ENCODE measurements at regions not wholly inside any gene's neighbourhood (a gene's known extent, or its start where the extent isn't known, plus 50 kb on each side); places are given as distances from the start of the nearest gene placed in this dataset.

DNA sequence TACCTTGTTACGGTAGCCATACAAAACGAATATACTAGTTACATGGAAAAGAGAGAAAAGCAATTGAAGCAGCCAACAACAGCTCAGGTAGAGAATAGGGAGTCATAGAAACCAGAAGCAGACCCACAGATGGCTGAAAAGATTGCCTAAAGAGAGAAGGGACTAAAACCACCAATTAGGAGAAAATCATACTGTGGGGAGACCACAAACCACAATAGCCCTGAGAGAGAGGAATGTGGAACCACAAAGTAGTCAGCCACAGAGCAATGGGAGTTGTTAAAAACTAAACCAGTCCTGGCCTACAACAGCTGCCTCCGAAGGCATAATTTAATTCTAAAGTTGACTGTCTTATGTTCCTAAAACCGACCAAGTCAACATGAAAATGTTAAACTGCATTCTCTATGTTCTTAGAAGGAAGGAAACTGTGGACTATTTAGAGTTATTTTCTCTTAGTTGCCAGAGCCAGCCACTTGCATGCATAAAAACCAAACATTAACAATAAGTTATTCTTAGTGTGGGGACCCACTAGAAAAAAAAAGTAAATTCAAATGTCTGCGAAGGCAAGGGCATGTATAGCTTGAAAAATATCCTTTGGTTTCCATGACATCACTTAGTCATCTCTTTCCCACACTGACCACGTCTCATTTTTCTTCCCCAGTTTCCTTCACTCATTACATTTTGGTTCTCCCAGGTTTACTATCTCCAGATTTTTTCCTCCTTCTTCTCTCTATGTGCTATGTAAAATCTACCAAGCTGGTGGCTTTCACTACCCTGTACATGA lies 398.1 kb downstream of the NOVA1 start:
- no peak for DNase-seq

DNA sequence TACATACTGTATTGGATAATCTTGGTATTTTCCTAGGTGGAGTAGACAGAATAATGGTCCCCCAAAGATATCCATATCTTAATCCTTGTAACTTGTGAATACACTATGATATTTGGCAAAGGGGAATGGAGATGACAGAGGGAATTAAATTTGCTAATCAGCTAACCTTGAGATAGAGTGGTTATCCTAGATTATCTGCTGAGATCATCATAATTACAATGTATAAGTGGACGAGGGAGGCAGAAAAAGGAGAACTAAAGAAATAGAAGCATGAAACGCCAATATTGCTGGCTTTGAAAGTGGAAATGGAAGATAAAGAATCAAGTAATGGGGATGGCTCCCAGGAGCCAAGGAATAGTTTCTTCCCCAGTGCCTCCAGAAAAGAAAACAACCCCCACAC lies 398.7 kb downstream of the NOVA1 start:
- no peak for DNase-seq

DNA sequence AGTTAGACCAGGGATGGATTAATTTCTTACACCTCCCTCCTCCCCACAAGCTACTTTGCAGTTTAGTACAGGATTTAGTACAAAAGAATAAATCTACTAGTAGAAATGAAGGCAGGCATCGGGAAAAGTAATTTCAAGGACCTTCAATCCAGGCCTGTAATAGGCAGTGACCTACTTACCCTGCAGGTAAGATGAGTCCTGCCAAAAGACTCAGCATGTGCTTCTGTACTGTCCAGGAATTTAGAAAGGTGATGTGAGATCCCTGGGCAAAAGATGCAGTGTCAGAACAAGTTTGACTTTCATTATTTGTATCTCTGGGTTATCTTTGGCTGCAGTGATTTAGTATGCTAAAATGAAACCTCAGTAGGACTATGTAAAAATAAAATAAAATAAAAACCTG lies 403.0 kb downstream of the NOVA1 start:
- DNase-seq = no peak

DNA sequence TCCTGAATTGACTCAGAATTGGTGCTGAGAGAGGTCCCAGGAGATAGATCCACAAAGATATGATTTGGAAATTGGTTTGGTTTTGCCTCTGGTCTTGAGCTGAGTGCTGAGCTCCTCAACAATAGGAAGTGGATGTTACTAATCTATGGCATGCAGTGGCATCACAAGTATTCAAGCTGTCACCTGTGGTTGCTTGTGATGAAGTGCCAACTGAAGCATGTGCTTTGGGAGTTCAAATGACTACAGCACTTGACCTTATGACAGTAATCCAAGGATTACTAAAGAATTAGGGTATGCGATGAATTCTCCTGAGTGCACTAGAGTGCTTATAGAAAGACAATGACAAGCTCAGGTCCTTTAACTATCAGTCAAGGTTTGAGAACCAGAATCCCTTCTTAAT lies 406.2 kb downstream of the NOVA1 start:
- no peak for DNase-seq

DNA sequence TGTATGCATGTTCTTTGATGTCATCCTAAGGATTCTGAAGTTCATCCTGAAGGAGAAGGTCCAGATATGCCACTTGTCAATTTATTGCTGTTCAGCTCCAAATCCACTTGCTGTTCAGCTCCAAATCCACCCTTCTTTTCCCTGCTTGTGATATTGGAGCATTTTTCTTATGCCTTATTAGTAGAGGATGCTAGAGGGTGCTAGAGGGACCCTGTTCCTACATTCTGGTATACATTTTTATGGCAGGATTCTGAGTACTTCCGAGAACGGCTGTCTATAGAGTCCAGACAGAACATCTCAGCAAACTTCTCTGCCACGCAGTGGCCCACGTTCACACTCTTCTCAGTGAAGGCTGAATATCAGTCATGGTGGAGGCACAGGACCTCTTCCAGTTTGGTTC lies 406.7 kb downstream of the NOVA1 start:
- no peak for DNase-seq

DNA sequence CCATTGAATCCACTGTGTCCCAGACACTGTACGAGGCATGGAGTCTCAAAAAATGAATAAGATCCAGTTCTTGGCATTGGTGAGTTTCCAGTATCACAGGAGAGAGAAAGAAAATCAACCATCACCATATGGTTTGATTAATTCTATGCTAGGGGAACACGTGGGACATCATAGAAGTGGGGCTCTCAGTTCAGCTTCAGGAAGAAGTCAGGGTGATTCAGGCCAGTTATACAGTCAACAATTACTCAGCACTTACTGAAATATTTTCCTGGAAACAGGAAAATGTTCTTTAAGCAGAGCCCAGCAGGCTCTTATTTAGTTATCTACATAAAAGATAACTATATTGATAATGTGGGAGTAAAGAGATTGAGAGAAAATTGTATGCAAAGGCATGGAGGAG lies 407.2 kb downstream of the NOVA1 start:
- DNase-seq = no peak

DNA sequence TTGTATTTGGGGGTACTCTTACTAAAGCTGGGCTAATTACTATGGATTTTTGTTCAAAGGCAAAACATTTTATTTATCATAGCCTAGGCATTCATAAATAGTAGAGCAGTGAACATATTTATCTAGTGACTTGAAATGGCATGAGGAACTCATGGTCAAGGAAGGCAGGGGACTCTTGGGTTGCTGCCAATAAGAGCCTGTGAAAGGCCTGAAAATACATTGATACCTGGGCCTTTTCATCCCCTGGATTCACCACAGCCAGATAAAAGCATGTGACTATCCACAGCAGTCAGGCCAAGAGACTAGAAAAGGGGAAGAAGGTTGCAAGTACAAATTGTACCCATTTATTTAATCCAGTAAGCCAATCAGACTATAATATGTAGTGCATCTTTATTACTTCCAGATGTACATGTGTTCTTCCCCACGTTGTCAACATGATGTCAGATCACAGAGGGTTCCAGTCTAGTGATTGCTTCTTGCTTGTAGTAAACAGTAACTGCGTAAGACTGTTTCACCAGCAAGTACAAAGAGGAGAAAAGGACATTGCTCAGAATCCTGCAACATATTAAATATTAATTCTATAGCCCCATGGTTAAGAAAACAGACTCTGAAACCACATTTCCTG lies 409.7 kb downstream of the NOVA1 start:
- no peak for DNase-seq

DNA sequence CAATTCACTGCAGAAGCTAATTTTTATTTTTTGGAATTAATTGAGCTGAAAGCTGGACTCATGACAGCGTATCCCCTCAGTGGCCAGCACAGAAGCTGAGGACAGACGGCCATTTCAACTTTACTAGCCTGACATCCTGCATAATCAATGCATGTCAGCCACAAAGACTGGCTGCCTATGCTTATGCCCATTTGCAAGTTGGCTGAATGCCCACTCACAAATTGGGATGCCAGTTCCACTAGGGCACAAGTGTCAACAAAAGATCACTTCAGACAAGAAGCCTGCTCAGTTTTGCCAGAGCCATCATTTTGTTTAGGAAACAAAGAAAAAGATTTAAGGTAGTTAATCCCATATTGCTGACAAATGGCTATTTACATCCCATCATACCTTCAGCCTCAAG lies 417.6 kb downstream of the NOVA1 start:
- DNase-seq = peak; percentile 66

DNA sequence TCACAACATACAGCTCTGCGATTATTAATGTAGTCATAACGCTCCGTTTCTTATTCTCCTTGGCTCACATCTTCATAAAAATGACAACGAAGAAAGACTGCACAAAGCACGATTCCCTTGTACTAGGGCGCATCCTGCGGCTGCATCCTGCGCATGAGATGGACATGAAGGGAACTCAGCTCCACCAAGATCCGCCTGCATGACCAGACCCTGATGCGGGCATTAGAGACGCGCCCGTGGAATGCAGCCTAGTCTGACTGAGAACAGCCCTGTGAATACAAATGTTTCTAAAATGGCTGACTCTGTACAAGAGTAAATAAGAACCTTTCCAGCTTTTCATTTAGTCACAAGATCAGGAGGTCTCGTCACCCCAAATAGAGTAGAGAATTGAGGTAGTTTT lies 422.2 kb downstream of the NOVA1 start:
- no peak for DNase-seq

DNA sequence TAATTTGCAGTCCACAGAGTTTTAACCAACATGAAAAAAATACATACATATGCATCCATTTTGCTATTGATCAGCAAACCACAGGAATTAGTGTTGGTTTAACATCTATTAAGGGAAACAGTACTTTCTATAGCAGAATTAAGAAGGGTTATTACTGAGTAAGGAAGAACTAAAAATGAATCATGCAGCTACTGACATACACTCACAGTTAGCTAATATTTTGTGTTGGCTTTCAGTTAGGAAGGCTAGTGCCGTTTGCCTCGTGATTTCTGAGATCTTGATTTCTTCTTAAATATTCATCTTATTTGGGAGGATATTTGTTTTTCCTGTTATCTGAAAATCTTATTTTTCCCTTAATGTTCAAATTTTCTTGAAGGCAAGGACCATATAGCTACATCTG lies 423.4 kb downstream of the NOVA1 start:
- no peak for DNase-seq

DNA sequence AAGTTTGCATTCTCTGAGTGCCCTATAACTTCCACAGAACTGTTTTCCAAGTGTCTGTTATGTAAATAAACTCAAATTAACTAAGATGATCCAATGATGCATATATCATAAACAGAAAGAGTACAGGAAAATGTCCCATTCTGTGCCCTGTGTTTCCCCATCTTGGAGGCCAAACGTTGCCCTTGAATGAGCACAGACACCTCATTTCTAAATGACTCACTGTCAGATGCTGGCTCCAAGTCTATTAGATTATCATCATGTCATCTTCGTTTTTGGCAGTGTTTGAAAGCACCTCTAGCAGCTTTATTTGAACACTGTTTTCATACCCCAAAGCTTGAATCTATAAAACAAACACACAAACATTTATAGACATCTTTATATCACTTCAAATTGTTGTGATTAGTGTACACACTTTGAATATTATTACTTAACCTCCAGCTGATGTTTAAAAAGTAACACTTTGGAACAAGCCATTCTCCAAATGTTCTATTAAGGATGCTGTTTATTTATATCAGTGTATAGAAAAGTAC lies 424.2 kb downstream of the NOVA1 start:
- DNase-seq = no peak

DNA sequence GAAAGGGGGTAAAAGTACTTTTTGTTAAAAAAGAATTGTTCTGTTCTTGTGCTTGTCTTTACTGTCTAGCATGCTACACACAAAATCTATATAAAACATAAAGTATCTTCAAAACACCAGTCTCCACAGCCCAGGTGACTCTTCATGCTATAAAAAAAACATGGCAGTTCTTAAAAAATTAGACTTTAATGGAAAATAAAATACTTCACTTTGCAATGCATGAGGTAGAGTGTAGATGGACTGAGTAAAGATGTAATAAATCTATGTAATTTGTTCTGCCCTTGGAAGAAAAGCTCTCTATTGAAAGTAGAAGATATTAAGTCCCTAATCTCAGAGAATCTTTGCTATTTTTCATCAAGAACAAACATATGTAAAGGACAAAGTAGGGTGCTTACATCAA lies 425.4 kb downstream of the NOVA1 start:
- DNase-seq = no peak

DNA sequence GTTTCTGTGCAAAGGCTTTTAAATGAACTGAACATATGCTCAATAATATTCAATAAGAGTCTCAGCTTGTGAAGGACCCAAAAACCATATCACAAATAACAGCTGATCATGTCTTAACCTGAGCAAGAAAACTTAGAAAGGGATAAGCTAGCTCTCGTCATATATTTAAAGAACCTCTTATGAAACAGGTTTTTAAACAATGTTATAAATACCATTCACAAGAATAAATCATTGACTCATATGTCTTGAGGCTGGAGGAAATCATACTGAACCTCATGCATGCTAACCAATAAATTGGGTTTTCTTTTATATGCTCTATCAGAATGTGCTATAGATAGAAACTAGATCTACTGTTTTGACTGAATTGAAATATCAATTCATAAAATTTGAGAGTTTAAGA lies 426.9 kb downstream of the NOVA1 start:
- DNase-seq = no peak

DNA sequence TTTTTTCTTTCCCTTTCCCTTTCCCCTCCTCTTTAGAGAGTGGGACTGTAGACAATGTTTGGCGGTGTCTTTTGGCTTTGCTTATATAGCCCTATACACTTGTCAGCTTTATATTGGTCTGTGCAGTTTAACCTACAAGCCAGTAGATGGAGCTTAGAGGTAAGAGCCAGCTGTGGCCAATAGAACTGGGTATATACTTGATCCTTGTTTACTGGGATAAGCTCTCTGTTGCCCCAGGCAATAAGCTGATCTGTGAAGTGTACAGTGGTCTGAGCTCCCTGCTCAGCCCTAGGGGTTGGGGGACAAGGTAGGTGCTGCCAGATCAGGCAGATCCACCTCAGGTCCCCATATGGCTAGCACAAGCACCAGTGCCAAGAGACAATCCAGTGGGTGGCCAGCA lies 434.1 kb downstream of the NOVA1 start:
- peak; percentile 40 for DNase-seq

DNA sequence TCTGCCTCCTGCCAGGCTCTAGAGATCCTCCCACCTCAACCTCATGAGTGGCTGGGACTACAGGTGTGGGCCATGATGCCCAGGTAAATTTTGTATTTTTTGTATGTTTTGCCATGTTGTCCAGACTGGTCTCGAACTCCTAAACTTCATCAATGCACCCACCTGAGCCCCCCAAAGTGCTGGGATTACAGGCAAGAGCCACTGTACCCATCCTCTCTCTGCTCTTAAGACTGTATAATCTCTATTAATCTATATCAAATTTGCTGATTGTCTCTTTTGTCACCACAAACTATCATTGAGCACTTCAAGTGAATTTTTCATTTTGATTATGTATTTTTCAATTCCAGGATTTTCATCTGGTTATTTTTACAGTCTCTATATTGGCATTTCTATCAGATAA lies 440.3 kb downstream of the NOVA1 start:
- DNase-seq = no peak

DNA sequence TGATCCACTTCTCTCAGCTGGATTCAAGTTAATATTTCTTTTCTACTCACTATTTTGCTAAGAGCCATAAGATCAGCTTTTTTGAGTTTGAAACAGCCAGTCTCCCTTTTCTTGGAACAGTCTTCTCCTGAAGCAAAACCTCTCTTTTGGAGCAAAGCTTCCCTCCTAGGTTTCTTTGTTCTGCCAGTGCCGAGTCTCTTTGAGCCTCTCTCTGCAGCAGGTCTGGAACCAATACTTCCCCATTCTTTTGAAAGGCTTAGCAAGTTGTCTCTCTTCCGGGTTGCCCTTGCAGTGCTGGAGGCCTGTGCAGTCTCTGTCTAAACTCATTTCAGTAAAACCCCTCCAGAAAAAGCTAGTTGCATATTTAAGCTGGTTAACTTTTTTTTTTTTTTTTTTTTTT lies 454.8 kb downstream of the NOVA1 start:
- no peak for DNase-seq

DNA sequence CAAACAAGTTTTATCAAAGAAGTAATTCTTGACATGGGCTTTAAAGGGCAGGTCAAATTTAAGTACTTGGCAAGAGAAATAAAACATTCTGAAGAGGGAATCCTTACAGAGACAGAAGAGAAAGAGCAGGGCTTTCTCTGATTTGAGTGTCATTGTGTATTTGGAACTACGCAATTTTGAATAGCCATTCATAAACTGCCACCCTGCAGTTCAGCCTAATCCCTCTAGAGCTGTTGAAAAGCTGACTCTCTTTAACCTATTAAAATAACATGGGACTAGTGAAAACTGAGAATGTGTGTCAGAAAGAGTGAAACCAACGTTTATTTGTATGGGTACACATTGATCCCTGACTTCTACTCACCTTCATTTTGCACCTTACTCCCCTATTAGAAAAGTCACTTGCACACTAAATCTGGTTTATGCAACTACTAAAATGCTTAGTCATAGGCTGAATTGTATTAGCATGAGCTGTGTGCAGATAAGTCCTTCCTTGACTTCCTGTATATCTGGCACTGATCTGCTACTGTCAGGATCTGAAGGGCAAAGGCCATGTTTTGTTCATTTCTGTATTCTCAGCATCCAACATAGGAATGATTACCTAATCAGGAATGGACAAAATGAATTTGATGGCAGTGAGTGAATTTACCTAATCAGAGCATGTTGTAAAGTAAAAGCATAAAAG lies 458.9 kb downstream of the NOVA1 start:
- DNase-seq = no peak

DNA sequence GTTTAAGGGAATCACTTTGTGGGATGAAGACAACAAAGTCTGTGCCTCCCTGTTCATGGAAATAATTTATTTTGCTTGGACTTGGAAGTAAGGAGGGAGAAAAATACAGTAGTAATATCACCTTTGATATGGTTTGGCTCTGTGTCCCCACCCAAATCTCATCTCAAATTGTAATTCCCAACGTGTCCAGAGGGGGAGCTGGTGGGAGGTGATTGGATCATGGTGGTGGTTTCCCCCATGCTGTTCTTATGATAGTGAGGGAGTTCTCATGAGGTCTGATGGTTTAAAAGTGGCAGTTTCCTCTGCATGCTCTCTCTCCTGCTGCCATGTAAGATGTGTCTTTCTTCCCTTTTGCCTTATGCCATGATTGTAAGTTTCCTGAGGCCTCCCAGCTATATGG lies 460.7 kb downstream of the NOVA1 start:
- DNase-seq = no peak

DNA sequence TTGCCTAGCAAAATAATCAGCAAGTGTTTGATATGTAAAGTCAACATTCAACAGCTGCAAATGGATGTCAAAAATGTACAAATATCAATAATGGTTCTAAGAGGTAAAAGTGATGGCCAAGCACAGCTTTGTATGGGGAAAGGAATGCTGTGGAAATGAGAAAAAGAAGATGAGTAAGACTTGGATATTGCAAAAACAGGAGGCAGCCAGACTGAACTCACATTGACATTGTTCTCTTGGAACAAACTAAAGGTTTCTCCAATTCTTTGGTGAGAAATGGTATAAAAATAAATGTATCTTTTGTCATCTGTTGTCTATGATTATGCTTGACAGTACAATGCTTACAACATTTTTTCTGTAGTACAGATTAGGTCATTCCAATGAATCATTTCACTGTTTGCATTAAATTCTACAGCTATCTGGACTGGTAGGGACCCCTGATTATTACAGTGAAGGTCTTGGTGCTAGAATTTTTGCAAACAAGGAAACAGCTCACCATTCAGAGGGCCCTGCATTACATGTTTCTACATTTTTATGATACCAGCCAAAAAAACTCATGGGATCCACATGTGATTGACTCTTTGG lies 465.7 kb downstream of the NOVA1 start:
- DNase-seq = no peak

DNA sequence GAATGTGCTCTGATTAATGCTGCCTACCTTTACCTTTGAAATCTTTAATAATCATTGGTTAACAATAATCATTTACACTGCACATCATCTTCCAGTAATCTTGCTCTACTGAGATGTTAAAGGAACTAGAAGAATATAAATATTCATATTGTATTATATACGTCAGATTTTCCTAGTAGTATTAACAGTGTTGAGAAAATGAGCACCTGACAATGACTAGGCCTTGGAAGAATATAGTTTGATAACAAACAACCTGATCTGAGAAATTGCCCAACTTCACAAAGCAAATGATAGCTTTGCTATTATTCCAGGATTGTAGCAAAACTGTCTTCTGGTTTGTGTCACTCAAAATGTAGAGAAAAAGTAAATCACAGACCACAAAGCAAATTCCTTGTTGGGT lies 467.1 kb downstream of the NOVA1 start:
- no peak for DNase-seq

DNA sequence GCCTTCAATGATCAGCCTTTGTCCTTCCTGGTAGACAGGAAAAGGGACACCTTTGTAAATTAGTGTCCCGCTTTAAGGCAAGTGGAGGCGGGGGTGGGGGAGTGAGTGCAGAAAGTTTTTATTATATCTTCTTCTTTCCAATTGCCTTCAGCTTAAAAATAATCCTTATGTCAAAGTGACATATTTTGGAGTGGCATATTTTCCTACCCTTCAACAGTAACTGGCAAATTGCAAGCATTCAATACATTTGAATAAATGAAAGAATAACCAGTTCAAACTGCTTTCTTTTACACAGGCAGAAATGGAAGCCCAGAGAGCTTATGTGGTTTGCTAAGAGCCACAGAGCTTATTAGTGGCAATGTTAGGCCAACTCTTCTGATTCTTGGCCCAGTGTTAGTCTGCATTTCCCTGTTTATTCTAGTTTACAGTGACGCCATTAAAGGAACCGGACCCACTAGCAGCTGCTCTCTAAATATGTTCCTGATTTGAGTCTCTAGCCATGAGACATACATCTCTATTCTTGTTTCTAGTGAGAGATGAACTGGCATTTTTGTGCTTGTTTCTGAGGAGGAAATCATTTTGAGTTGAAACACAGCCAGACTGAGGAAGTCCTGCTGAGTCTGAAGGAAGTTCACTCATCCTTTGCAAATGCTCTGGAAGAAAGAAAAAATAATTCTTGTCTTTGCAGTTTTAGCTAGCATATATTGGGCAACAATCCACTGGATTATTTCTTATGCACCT lies 468.7 kb downstream of the NOVA1 start:
- no peak for DNase-seq

DNA sequence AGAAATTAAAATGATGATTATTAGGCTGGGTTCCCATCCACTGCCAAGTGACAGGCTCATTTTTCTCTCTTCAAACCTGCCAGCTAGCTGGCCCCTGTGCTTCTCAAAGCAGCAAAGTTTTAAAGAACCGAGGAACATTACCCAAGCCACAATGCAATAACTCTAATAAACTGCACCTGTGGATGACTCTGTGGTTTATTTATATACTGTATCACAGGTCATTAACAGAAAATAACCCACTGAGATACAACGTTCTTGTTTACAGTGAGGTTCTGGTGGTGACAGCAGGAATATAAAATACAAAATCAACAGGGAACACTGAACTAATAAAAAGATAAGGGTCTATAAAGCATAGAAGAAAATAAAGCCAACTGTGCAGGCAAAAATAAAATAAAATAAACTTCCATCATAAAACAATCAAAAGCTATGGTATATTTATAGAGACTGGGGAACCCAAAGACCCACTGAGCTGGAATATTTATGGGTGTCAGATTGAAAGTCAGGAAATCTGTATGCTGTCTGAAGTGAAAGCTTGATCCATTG lies 472.9 kb downstream of the NOVA1 start:
- DNase-seq = no peak

DNA sequence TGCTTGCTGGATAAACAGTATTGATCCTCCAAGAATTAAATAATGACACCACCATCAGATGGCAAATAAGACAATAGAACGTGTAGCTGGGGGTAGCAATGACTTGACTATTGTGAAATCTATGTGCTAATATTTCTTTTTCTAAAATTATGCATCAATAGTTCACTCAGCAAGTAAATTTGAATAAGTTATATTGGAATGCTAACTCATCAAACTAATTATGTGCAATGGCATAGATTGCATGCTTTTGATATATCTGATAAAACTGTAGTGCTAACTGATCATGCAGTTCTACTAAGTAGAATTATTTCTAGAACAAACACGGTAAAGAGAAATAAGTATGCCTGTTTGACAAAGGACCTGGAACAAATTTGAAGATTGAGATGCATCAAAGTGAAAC lies 474.4 kb downstream of the NOVA1 start:
- no peak for DNase-seq
